ENCODE measurements at regions not wholly inside any gene's neighbourhood (a gene's known extent, or its start where the extent isn't known, plus 50 kb on each side); places are given as distances from the start of the nearest gene placed in this dataset. TPM values are rescaled to one million over a fixed set of nuclear protein-coding genes. Genes with fewer than 3 reads are reported as not detected.

DNA sequence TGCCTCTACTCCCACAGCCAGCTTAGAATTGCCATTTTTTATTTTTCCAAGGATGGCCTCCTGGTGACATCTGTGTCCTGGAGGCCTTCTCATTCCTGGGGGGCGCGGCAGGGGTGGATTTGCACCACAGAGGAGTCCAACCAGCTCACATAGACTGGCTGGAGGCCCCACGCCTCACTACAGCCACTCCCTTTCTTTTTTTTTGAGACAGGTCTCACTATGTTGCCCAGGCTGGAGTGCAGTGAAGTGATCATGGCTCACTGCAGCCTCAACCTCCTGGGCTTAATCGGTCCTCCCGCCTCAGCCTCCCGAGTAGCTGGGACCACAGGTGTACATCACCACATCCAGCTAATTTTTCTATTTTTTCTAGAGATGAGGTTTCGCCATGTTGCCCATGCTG lies 57.6 kb upstream of the DOCK1 start:
- no peak for DNase-seq

DNA sequence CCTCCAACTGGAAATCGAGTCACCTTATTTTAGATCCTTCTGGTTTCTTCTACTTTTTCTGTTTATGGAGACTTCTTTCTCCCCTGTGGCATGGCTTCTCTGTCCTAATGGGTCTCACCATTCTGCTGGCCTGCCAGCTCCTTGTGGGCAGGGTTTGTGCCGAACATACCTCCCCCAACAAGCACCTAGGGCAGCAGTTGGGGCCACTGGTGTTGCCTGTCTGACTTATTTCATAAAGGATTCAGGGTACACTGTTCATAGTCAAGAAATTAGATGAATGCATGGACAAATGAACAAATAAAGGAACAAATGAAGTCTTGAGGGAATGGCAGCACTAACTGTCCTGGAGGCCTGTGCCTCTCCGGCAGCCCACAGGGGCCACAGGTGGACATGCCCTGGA lies 55.6 kb upstream of the DOCK1 start:
- no peak for DNase-seq

DNA sequence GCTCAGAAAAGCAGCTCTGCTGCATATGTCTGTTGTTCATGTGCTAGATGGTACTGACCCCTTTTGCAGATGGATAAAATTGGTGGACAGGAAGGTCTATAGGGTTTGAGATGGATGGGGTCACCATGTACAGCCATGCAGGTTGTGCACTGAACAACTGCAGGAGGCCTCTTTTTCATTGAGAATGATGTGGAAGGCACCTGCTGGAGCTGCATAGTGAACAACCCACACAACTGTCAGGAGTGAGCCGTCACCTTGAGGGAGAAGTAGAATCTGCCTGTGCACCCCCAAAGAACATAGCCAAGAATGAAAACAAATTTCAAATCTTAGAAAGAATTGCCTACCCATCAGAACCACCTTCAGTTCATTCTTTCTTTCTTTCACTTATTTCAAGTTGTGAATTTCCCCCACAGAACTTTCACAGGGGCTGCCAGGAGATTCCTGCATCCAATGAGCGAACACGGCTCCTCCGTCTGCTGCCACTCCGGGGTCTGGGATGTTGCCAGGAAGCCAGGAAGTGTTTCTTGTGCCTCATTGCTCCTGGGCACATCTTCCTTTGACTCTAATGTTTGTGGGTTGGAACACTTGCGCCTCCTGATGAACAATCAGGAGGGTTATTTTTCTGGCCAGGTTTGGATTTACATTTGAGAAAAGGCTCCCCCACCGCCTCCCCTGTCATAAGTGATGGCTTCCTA lies 53.7 kb upstream of the DOCK1 start:
- DNase-seq, result no peak

- no peak for DNase-seq
Measured at GRCh38 chr10:126854726-126855495, 50.3 kb upstream of the DOCK1 start.

Small RNAs in the stretch of these regions (small RNA-seq; reads per million reads assigned to genes)
- gene RF00271 (ENCODE audit: low replicate concordance), result not detected

Data from skin of body (tissue), 2 donors.